Fibroblast of villous mesenchyme (primary cell): ENCODE measurements at regions not wholly inside any gene's neighbourhood (a gene's known extent, or its start where the extent isn't known, plus 50 kb on each side); places are given as distances from the start of the nearest gene placed in this dataset.

Experiments
- DNase-seq: peaks from one replicate; pipeline ENCODE4 v3.0.0-alpha.2; 2010; ENCODE audit warnings: low read depth
- H3K4me3 ChIP-seq: 2 replicates; pipeline ENCODE4 v1.5.1; 2011; ENCODE audit warnings: low read depth, mild to moderate bottlenecking, low read length
- TF ChIP-seq, protein P1 (sequence below): IDR thresholded peaks from 2 replicates; pipeline ENCODE4 v1.5.1; 2012; ENCODE audit warnings: low read depth, mild to moderate bottlenecking, low read length; ENCODE audit not compliant: insufficient read depth

DNA sequence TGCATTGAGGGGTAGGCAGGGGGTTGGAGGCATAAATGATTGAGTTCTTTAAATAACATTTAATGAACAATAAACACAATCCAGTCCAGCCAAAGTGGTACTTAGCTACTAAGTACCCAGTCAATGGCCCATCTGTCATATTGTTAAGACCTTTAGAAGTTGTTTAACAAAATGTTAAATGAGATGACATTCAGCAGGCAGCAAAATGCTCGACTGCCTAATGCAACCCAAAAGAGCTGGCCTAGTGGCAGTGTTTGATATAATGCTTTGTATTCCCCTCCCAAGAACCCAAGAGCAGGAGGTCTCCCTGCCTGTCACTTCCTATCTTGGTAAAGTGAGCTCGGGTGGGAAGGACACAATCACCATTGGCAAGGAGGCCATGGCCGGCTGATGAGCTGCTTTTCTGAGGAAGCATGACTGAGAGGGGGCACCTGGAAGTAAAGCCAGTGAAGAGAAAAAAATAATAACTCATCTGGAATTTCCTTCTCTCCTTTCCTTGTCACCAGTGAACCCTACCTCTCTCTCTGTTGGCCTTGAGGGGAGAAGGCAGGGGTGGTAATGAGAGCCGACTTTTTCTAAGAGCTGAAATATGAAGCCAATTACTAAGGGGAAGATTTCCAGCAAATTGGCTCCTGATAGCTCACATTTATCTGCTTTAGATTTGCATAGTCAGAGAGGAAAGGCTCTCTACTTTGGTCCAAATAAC, 140.6 kb downstream of the C1D start:
- no peak for DNase-seq
- H3K4me3 ChIP-seq, result no peak overlapping the region
- TF ChIP-seq, protein P1, sequence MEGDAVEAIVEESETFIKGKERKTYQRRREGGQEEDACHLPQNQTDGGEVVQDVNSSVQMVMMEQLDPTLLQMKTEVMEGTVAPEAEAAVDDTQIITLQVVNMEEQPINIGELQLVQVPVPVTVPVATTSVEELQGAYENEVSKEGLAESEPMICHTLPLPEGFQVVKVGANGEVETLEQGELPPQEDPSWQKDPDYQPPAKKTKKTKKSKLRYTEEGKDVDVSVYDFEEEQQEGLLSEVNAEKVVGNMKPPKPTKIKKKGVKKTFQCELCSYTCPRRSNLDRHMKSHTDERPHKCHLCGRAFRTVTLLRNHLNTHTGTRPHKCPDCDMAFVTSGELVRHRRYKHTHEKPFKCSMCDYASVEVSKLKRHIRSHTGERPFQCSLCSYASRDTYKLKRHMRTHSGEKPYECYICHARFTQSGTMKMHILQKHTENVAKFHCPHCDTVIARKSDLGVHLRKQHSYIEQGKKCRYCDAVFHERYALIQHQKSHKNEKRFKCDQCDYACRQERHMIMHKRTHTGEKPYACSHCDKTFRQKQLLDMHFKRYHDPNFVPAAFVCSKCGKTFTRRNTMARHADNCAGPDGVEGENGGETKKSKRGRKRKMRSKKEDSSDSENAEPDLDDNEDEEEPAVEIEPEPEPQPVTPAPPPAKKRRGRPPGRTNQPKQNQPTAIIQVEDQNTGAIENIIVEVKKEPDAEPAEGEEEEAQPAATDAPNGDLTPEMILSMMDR, result no peak

DNA sequence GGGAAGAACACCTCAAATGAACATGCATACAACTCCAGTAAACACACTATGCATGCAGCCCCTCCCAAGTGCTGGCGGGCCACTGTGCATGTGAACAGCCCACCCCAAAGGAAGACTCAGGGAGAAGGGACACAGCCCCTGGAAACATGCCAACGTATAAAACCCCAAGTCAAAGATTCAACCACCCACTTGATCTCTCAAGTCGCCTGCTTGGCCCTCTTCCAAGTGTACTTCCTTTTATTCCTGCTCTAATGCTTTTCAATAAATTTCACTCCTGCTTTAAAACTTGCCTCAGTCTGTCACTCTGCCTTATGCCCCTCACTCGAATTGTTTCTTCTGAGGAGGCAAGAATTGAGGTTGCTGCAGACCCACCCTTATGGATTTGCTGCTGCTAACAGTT, 139.1 kb downstream of the C1D start:
- TF ChIP-seq, protein P1, result no peak
- DNase-seq, result no peak
- no peak overlapping the region for H3K4me3 ChIP-seq

DNA sequence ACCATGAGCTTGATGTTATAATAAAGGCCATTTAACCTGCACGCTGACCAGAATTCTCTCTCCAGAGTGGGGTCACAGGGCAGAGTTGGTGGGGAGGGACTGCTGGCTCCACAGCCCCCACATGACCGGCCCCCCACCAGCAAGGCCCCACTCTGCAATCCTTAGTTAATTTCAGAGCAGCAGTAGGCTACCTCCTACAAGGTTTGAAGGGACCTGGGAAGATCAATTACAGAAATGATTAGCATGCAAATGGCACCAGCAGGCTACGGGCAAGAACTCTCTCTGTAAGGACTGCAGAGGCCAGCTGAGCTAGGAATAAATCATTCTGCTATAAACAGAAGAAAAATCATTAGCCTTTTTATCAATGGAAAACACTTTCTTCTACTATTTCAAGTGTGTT, 135.3 kb downstream of the C1D start:
- TF ChIP-seq, protein P1, result no peak
- no peak overlapping the region for H3K4me3 ChIP-seq
- no peak for DNase-seq

DNA sequence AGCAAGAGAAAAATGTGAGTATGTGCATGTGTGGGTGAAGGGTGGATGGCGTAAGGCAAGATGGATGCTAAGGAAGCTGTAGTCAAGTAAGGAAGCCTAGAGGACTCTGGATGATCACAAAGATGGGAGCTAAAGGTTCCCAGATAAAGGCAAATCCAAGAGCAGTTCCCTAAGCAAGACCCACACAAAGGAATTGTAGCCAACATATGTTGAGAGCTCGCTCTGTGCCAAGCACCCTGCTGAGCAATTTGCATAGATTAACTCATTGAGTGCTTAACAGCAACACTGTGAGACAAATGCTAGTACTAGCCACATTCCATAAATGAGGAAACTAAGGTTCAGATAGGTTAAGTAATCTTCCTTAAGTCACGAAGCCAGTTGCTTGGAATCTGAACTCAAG, 132.6 kb downstream of the C1D start:
- no peak for DNase-seq
- H3K4me3 ChIP-seq, result no peak overlapping the region
- TF ChIP-seq, protein P1, result no peak

DNA sequence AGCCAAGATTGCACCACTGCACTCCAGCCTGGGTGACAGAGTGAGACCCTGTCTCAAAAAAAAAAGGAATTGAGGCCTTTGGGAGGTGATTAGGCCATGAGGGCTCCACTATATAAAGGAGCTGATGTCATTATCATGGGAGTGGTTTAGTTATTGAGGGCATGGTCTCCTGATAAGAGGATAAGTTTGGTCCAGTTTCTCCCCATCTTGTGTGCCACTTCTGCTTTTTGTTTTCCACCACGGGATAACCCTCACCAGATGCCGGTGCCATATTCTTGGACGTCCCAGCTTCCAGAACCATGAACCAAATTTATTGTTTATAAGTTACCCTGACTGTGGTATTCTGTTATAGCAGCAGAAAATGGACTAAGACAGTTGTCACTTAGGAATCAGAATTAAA, 125.8 kb downstream of the C1D start:
- TF ChIP-seq, protein P1, result no peak
- H3K4me3 ChIP-seq, result no peak overlapping the region
- no peak for DNase-seq

DNA sequence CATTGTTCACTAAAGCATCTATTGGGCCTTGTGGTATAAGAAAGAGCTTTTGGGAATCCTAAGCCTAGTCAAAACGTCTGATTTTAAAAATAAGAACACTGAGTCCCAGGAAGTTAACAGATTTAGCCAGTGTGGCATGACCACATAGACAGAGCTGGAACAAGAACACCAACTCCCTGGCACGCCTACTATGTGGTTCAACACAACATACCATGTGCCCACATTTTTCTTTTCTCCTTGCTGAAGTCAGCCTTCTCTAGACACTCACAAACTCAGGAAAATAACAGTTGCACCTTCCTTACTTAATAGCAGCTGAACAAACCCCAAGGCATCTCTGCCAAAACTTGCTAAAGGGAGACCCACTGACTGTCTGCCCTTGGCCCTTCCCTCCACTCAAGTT, 124.8 kb downstream of the C1D start:
- peak; percentile 6 for DNase-seq
- TF ChIP-seq, protein P1, result no peak
- no peak overlapping the region for H3K4me3 ChIP-seq

DNA sequence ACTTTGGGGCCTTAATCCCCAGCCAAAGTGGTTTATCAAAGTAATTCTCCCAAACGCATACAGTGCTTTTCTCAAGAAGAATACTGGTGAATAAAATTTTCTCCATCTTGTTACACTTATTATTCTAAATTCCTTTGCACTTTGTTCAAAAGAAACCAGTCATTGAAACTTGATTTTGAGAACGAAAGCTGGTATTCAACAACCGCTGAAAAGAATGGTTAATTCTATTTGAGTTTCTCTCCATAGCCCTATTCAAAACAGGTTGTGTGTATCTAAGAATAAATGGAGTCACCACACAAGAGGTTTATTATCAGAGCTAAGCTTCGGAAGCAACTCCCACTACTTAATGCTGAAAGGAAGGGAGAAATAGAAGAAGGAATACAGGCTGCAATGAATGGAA, 117.7 kb downstream of the C1D start:
- TF ChIP-seq, protein P1, result no peak
- H3K4me3 ChIP-seq, result no peak overlapping the region
- no peak for DNase-seq
